Astrocyte of the cerebellum (primary cell): ENCODE measurements at regions not wholly inside any gene's neighbourhood (a gene's known extent, or its start where the extent isn't known, plus 50 kb on each side); places are given as distances from the start of the nearest gene placed in this dataset.

ENCODE experiments used
- DNase-seq: peaks from one replicate; pipeline ENCODE4 v3.0.0-alpha.2; 2011; ENCODE audit warnings: low read depth
- H3K4me3 ChIP-seq: 2 replicates; pipeline ENCODE4 v1.5.1; 2011; ENCODE audit warnings: mild to moderate bottlenecking, low read depth, low read length, moderate library complexity
- CTCF ChIP-seq: IDR thresholded peaks from 2 replicates; pipeline ENCODE4 v1.5.1; 2012; ENCODE audit warnings: low read length, low read depth, moderate library complexity, mild to moderate bottlenecking; ENCODE audit errors: missing control alignments
- in situ Hi-C: cut with HindIII; loops from 2 replicates; pipeline ENCODE4 v1.10.0; 2017; ENCODE audit warnings: low sequenced_read_pairs

- TF ChIP-seq CTCF: no peak
- no peak for DNase-seq
- in situ Hi-C loops: no loop called here
- H3K4me3 ChIP-seq: no peak overlapping the region
Measured at GRCh38 chr9:16157216-16157615, 604.4 kb downstream of the CCDC171 start.

GRCh38 chr9:16157651-16158050 lies 604.8 kb downstream of the CCDC171 start:
- TF ChIP-seq CTCF: no peak
- DNase-seq: no peak
- H3K4me3 ChIP-seq: no peak overlapping the region
- in situ Hi-C loops: no loop called here

GRCh38 chr9:16158093-16158492 lies 605.2 kb downstream of the CCDC171 start:
- no peak for DNase-seq
- in situ Hi-C loops: no loop called here
- TF ChIP-seq CTCF: no peak
- H3K4me3 ChIP-seq: no peak overlapping the region

GRCh38 chr9:16161483-16161882 lies 608.6 kb downstream of the CCDC171 start:
- H3K4me3 ChIP-seq: no peak overlapping the region
- TF ChIP-seq CTCF: no peak
- no peak for DNase-seq
- in situ Hi-C loops: no loop called here

GRCh38 chr9:16170119-16170518 lies 617.3 kb downstream of the CCDC171 start:
- TF ChIP-seq CTCF: no peak
- no peak for DNase-seq
- H3K4me3 ChIP-seq: no peak overlapping the region
- in situ Hi-C loops: no loop called here

GRCh38 chr9:16171911-16172310 lies 619.1 kb downstream of the CCDC171 start:
- no peak overlapping the region for H3K4me3 ChIP-seq
- in situ Hi-C loops: no loop called here
- no peak for TF ChIP-seq CTCF

GRCh38 chr9:16172796-16173195 lies 620.0 kb downstream of the CCDC171 start:
- in situ Hi-C loops: no loop called here

More at GRCh38 chr9:16171911-16172310, 619.1 kb downstream of the CCDC171 start:
- no peak for DNase-seq

More at GRCh38 chr9:16172796-16173195, 620.0 kb downstream of the CCDC171 start:
- TF ChIP-seq CTCF: no peak
- H3K4me3 ChIP-seq: no peak overlapping the region
- no peak for DNase-seq
